Fibroblast of lung (primary cell): ENCODE measurements at regions not wholly inside any gene's neighbourhood (a gene's known extent, or its start where the extent isn't known, plus 50 kb on each side); places are given as distances from the start of the nearest gene placed in this dataset.

Source experiments
- EZH2 ChIP-seq: IDR thresholded peaks from 2 replicates; pipeline ENCODE4 v1.5.1; 2012; ENCODE audit warnings: low read length, control low read depth, mild to moderate bottlenecking; ENCODE audit errors: missing control alignments
- TF ChIP-seq, protein P1 (sequence below), 2 donors: IDR thresholded peaks in 1 of 2; conservative IDR thresholded peaks in 1 of 2; 1 replicate in 1 of 2; 2 replicates in 1 of 2; pipeline ENCODE4 v1.5.1; 2011 to 2012; ENCODE audit warnings: low read length in 2 of 2, control low read depth in 1 of 2, inconsistent platforms in 1 of 2, low read depth in 1 of 2, mild to moderate bottlenecking in 1 of 2

GRCh38 chr3:168219530-168219929, 123.8 kb upstream of the GOLIM4 start:
- TF ChIP-seq, protein P1, sequence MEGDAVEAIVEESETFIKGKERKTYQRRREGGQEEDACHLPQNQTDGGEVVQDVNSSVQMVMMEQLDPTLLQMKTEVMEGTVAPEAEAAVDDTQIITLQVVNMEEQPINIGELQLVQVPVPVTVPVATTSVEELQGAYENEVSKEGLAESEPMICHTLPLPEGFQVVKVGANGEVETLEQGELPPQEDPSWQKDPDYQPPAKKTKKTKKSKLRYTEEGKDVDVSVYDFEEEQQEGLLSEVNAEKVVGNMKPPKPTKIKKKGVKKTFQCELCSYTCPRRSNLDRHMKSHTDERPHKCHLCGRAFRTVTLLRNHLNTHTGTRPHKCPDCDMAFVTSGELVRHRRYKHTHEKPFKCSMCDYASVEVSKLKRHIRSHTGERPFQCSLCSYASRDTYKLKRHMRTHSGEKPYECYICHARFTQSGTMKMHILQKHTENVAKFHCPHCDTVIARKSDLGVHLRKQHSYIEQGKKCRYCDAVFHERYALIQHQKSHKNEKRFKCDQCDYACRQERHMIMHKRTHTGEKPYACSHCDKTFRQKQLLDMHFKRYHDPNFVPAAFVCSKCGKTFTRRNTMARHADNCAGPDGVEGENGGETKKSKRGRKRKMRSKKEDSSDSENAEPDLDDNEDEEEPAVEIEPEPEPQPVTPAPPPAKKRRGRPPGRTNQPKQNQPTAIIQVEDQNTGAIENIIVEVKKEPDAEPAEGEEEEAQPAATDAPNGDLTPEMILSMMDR (conservative IDR thresholded peaks at IDR 0.05 in 1 of 2, IDR thresholded peaks at IDR 0.05 in 1 of 2; ENCODE audit: low read depth in 1 of 2, low read length in 2 of 2): no peak
- no peak for TF ChIP-seq EZH2
